AG10803 (cell line): ENCODE measurements at regions not wholly inside any gene's neighbourhood (a gene's known extent, or its start where the extent isn't known, plus 50 kb on each side); places are given as distances from the start of the nearest gene placed in this dataset.

ENCODE experiments used
- DNase-seq: peaks from one replicate; pipeline ENCODE4 v3.0.0; 2010; ENCODE audit warnings: low read depth
- H3K4me3 ChIP-seq: 2 replicates; pipeline ENCODE4 v1.5.1; 2011; ENCODE audit warnings: mild to moderate bottlenecking, low read length, control low read depth
- TF ChIP-seq, protein P1 (sequence below): conservative IDR thresholded peaks from 2 replicates; pipeline ENCODE4 v1.5.1; 2011; ENCODE audit warnings: mild to moderate bottlenecking, low read length, control low read depth, inconsistent platforms

DNA sequence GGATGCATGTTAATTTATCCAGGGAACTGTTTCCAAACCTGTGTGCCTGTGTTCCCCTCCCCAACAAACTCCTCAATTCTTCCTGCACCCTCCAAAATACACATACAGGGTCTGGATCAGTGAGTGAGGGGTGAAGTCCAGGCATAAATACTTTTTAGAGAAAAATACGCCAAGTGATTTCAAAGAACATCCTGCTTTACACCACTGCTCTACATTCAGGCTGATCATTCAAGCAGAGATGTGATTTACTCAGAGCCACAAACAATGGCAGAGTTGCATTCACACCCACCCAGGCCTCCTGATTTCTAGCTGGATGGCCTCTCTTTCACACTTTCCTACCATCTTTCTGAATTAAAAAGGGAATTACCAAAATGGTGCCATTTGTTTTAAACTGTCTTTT is 289.5 kb upstream of the SLC14A2 start:
- TF ChIP-seq, protein P1, sequence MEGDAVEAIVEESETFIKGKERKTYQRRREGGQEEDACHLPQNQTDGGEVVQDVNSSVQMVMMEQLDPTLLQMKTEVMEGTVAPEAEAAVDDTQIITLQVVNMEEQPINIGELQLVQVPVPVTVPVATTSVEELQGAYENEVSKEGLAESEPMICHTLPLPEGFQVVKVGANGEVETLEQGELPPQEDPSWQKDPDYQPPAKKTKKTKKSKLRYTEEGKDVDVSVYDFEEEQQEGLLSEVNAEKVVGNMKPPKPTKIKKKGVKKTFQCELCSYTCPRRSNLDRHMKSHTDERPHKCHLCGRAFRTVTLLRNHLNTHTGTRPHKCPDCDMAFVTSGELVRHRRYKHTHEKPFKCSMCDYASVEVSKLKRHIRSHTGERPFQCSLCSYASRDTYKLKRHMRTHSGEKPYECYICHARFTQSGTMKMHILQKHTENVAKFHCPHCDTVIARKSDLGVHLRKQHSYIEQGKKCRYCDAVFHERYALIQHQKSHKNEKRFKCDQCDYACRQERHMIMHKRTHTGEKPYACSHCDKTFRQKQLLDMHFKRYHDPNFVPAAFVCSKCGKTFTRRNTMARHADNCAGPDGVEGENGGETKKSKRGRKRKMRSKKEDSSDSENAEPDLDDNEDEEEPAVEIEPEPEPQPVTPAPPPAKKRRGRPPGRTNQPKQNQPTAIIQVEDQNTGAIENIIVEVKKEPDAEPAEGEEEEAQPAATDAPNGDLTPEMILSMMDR = no peak
- DNase-seq = no peak
- no peak overlapping the region for H3K4me3 ChIP-seq

DNA sequence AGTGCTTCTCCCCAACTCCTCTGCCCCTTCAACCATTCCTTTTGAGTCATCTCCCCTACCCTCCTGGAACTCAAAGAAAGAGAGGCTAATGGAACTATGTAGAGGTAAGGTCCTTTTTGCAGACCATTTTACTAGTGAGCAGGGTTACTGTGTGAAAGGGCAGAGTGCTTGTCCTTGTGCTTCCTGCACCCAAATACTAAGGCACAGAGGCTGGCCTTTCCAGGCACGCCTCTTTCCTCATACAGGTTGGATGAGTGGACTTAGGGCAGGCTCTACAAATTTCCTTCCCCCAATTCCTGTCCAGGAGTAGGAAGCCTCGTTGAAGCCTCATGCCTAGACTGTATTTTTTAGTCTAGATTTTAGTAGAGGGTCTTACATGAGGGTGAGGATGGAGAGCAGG is 288.8 kb upstream of the SLC14A2 start:
- TF ChIP-seq, protein P1 = no peak
- no peak overlapping the region for H3K4me3 ChIP-seq
- no peak for DNase-seq

DNA sequence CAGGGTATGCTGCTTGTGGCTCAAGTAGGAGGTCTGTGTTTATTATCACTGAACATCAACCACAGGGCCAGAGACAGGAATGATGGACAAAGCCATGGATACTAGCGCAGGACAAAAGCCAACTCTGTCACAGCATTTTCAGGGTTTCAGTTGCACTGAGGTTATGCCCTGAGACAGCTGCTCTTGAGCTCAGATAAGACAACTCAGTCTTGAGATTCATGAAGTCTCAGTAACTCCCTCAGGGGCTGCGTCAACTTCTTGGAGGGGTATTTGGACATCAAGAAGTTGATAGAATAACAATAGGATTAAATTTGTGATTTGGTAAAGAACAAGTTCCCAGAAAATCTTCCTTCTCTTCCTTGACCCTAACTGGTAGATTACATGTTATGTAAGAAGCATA is 287.0 kb upstream of the SLC14A2 start:
- no peak overlapping the region for H3K4me3 ChIP-seq
- TF ChIP-seq, protein P1 = no peak
- DNase-seq = no peak

DNA sequence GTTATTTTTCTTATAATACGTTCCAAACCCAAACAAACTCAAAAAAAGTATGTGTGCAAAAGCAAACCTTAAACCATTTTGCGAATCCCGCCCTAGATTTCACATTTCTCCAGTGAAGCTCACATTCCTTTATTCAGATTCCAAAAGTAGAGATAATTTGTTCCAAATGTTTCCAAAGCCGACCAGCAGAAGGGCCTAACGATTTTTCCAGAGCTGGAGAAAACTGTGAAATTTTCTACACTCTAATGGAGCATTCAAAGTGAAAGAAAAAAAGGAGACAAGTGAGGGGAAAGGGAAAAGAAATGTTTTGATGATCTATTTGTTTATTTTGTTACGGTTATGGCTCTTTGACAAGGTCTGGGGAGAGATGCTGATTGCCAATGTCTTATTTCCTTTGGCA is 286.5 kb upstream of the SLC14A2 start:
- no peak overlapping the region for H3K4me3 ChIP-seq
- TF ChIP-seq, protein P1 = no peak
- DNase-seq = peak; percentile 88

DNA sequence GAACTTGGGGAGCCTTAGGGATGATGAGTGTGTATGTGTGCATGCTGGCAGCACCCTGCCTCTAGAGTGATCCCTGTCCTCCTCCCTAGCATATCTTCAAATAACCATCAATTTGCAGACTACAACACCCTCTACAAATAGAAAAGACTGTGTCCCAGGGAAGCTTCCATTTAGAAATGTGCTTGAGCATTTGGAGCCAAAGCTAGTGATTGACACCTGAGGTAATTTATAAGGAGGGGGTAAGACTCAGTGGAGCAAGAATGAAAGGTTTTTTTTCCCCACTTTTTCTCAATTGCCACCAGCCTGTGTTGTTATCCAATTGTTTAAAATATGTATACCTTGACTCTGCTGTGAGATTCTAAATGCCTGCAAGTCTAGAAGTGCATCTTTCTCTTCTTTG is 286.0 kb upstream of the SLC14A2 start:
- no peak overlapping the region for H3K4me3 ChIP-seq
- no peak for DNase-seq
- TF ChIP-seq, protein P1 = no peak

DNA sequence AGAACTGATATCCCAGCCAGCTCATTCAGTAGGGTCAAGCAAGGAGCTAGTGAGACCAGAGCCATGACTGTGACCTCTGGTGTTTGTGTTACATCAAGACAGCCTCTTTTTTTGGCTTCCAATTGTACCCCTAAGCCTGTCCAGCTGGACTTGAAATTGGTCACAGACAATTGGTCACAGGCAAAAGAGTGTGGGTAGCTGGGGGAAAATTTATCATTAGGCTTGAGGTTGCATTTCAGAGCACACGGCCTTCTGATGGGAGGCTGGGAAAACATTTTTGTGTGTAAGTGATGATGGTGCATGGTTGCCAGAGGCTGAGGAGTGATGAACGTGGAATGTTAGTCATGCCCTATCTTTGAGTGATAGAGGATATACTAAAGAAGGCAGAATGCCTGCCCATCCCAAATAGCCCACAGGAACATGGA is 285.1 kb upstream of the SLC14A2 start:
- TF ChIP-seq, protein P1 = no peak; the same call in 1 of the 2 replicates
- DNase-seq = peak; percentile 84
- H3K4me3 ChIP-seq = no peak overlapping the region

DNA sequence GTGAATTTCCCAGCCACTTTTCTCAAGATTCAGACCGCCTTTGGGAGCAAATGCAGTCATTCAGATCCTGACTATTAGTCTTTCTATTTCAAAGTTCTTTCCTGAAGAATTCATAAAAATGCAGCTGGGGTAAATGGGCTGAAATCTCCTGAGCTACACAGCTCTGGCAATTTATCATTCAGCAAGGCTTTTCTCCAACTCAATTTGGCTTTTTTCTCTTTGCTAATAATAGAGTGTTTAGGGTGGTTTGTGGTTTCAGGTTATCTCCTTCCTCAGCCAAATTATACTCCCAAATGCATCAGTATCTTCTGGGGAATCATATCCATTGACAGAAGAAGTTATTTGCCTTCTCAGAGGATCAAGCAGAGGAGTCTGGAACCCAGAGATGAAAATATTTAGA is 282.4 kb upstream of the SLC14A2 start:
- TF ChIP-seq, protein P1 = no peak
- peak; percentile 45 for DNase-seq
- no peak overlapping the region for H3K4me3 ChIP-seq
